CD4-positive, alpha-beta T cell (primary cell): ENCODE measurements at regions not wholly inside any gene's neighbourhood (a gene's known extent, or its start where the extent isn't known, plus 50 kb on each side); places are given as distances from the start of the nearest gene placed in this dataset.

Experiments
- ATAC-seq: fragments of 200-7000 bp; cut with Tn5 transposase; one replicate; pipeline ENCODE4 v1.10.0; 2022; ENCODE audit warnings: mild to moderate bottlenecking; ENCODE audit not compliant: poor library complexity
- CTCF ChIA-PET: fragments of 350-600 bp; sonication (Branson Sonifier 250); formaldehyde crosslinking; loops from one replicate; lab custom pipeline; 2021; ENCODE audit warnings: antibody characterized with exemption, inconsistent platforms; lab: Charles Lee
- POLR2A ChIA-PET: fragments of 350-600 bp; sonication (Branson Sonifier 250); formaldehyde crosslinking; loops from one replicate; lab custom pipeline; 2021; ENCODE audit warnings: antibody characterized with exemption, inconsistent platforms; lab: Charles Lee
- DNase-seq, 14 experiments: peaks; one replicate each; pipeline ENCODE4 v3.0.0-alpha.2; 2013 to 2020; ENCODE audit warnings: mixed read lengths in 2 of 14
- H3K27ac ChIP-seq, 2 donors: one replicate each; pipeline versions ENCODE4 v1.5.1 to v1.7.0; 2013; ENCODE audit warnings: low read length in 2 of 2, low read depth in 1 of 2, mild to moderate bottlenecking in 1 of 2
- H3K27me3 ChIP-seq, 2 experiments: 1 replicate in 1 of 2; 2 replicates in 1 of 2; pipeline versions ENCODE4 v1.6.1 to v1.7.0; 2013; ENCODE audit warnings: low read length in 2 of 2, control low read depth in 1 of 2, mild to moderate bottlenecking in 1 of 2, moderate library complexity in 1 of 2; ENCODE audit not compliant: insufficient read depth in 2 of 2, control insufficient read depth in 1 of 2
- H3K36me3 ChIP-seq: one replicate; pipeline ENCODE4 v1.6.1; 2013; ENCODE audit warnings: low read length, control low read depth; ENCODE audit not compliant: insufficient read depth
- H3K4me1 ChIP-seq: one replicate; pipeline ENCODE4 v1.6.1; 2013; ENCODE audit warnings: low read length, control low read depth; ENCODE audit not compliant: insufficient read depth
- H3K4me3 ChIP-seq: one replicate; pipeline ENCODE4 v1.5.1; 2013; ENCODE audit warnings: mild to moderate bottlenecking, low read length, moderate library complexity
- H3K9me3 ChIP-seq, 2 experiments: 1 replicate in 1 of 2; 2 replicates in 1 of 2; pipeline versions ENCODE4 v1.6.1 to v1.7.0; 2013; ENCODE audit warnings: low read length in 2 of 2, mild to moderate bottlenecking in 2 of 2, control low read depth in 1 of 2, moderate library complexity in 1 of 2; ENCODE audit not compliant: control insufficient read depth in 1 of 2, insufficient read depth in 1 of 2
- H3K27ac Mint-ChIP-seq: one replicate; pipeline ENCODE4 v1.8.0; 2020; ENCODE audit warnings: mixed read lengths
- H3K27me3 Mint-ChIP-seq: one replicate; pipeline ENCODE4 v1.8.0; 2021; ENCODE audit warnings: mixed read lengths
- H3K36me3 Mint-ChIP-seq: one replicate; pipeline ENCODE4 v1.8.0; 2021; ENCODE audit warnings: low read depth, mixed read lengths
- H3K4me1 Mint-ChIP-seq: one replicate; pipeline ENCODE4 v1.8.0; 2021; ENCODE audit warnings: low read depth, mixed read lengths
- H3K4me3 Mint-ChIP-seq: one replicate; pipeline ENCODE4 v1.8.0; 2020; ENCODE audit warnings: mild to moderate bottlenecking, mixed read lengths
- H3K9me3 Mint-ChIP-seq: one replicate; pipeline ENCODE4 v1.8.0; 2020; ENCODE audit warnings: mixed read lengths
- intact Hi-C, 2 experiments: fragments of 100-400 bp; cut with DNase I in 1 of 2; cut with micrococcal nuclease in 1 of 2; formaldehyde crosslinking; loops; one replicate each; pipeline versions ENCODE4 v1.15.1 to v1.9.0; 2023 to 2025; cut with DNase I, micrococcal nuclease
- TF ChIP-seq, protein P1 (sequence below): fragments of 200-600 bp; IDR thresholded peaks from one replicate; pipeline ENCODE4 v1.8.0; 2022; ENCODE audit warnings: antibody characterized with exemption, mild to moderate bottlenecking

GRCh38 chr9:31606678-31607077, 777.8 kb upstream of the ACO1 start:
- H3K4me3 Mint-ChIP-seq: no peak overlapping the region
- H3K27ac ChIP-seq: no peak overlapping the region
- H3K27ac Mint-ChIP-seq: no peak overlapping the region
- ATAC-seq (no peak), DNase-seq (no peak)
- no peaks in the 10 kb centered on the region for H3K4me1 Mint-ChIP-seq
- CTCF ChIA-PET: no interaction called here
- no peaks in the 10 kb centered on the region for H3K9me3 ChIP-seq
- no peaks in the 10 kb centered on the region for H3K36me3 ChIP-seq
- H3K27me3 Mint-ChIP-seq: no peaks in the 10 kb centered on the region
- POLR2A ChIA-PET: no interaction called here
- TF ChIP-seq, protein P1, sequence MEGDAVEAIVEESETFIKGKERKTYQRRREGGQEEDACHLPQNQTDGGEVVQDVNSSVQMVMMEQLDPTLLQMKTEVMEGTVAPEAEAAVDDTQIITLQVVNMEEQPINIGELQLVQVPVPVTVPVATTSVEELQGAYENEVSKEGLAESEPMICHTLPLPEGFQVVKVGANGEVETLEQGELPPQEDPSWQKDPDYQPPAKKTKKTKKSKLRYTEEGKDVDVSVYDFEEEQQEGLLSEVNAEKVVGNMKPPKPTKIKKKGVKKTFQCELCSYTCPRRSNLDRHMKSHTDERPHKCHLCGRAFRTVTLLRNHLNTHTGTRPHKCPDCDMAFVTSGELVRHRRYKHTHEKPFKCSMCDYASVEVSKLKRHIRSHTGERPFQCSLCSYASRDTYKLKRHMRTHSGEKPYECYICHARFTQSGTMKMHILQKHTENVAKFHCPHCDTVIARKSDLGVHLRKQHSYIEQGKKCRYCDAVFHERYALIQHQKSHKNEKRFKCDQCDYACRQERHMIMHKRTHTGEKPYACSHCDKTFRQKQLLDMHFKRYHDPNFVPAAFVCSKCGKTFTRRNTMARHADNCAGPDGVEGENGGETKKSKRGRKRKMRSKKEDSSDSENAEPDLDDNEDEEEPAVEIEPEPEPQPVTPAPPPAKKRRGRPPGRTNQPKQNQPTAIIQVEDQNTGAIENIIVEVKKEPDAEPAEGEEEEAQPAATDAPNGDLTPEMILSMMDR: no peak
- intact Hi-C loops: loop anchor here in 1 of 2 experiments (1.0 kb wide), 1 partner anchor 13 kb away; no protein-coding TSS in a partner anchor
- no peaks in the 10 kb centered on the region for H3K4me1 ChIP-seq
- H3K27me3 ChIP-seq: no peaks in the 10 kb centered on the region
- H3K4me3 ChIP-seq: no peak overlapping the region
- H3K36me3 Mint-ChIP-seq: no peaks in the 10 kb centered on the region
- no peaks in the 10 kb centered on the region for H3K9me3 Mint-ChIP-seq

- H3K36me3 Mint-ChIP-seq: no peaks in the 10 kb centered on the region
- DNase-seq (no peak), ATAC-seq (no peak)
- ChIA-PET CTCF (no interaction called here), POLR2A (interaction anchor here (0.5 kb wide), 1 partner anchor 138 kb away, joined by 4 read pairs; no protein-coding TSS in a partner anchor)
- H3K4me3 Mint-ChIP-seq: no peak overlapping the region
- no peak overlapping the region for H3K4me3 ChIP-seq
- H3K4me1 ChIP-seq: no peaks in the 10 kb centered on the region
- H3K36me3 ChIP-seq: no peaks in the 10 kb centered on the region
- no peaks in the 10 kb centered on the region for H3K9me3 Mint-ChIP-seq
- H3K27me3 ChIP-seq: no peaks in the 10 kb centered on the region
- H3K27ac ChIP-seq: no peak overlapping the region
- no peaks in the 10 kb centered on the region for H3K27me3 Mint-ChIP-seq
- H3K9me3 ChIP-seq: no peaks in the 10 kb centered on the region
- no peaks in the 10 kb centered on the region for H3K4me1 Mint-ChIP-seq
- intact Hi-C loops: no loop called here
- TF ChIP-seq, protein P1: no peak
- H3K27ac Mint-ChIP-seq: no peak overlapping the region
These were observed 776.0 kb upstream of the ACO1 start for GRCh38 chr9:31608416-31608815.

DNA sequence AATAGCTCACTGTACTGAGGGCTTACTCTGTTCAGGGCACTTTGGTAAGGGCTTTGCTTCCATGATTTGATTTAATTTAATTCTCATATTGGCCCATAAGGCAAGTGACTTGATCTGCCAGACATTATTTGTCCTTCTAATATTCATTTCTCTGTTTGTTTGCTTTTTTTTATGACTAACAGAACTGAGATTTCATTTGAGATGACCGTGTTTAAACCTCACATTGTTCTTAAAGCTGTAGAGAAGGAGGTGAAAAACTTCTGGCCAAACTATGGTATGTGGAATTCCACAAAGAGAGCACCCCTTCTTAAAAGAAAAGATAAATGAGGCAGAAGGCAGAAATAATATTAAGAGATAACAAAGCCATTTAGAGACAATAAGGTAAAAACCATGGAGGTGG, 775.6 kb upstream of the ACO1 start:
- no peak overlapping the region for H3K27ac Mint-ChIP-seq

More for the DNA sequence above, 775.6 kb upstream of the ACO1 start:
- Mint-ChIP-seq H3K9me3 (no peaks in the 10 kb centered on the region), H3K36me3 (no peaks in the 10 kb centered on the region), H3K4me3 (no peak overlapping the region), H3K27me3 (no peaks in the 10 kb centered on the region), H3K4me1 (no peaks in the 10 kb centered on the region)
- CTCF ChIA-PET: no interaction called here
- TF ChIP-seq, protein P1: no peak
- no peak overlapping the region for H3K4me3 ChIP-seq
- no peaks in the 10 kb centered on the region for H3K4me1 ChIP-seq
- POLR2A ChIA-PET: no interaction called here
- H3K9me3 ChIP-seq: no peaks in the 10 kb centered on the region
- no peaks in the 10 kb centered on the region for H3K36me3 ChIP-seq
- no peaks in the 10 kb centered on the region for H3K27me3 ChIP-seq
- no peak overlapping the region for H3K27ac ChIP-seq
- ATAC-seq (no peak), DNase-seq (no peak)
- intact Hi-C loops: no loop called here
